HG02885 (cell line): ENCODE measurements at regions not wholly inside any gene's neighbourhood (a gene's known extent, or its start where the extent isn't known, plus 50 kb on each side); places are given as distances from the start of the nearest gene placed in this dataset.

Source experiments
- ATAC-seq: cut with Tn5 transposase; IDR thresholded peaks from one replicate; pipeline ENCODE4 v1.9.1; 2021; ENCODE audit warnings: mild to moderate bottlenecking; ENCODE audit not compliant: unreplicated experiment, poor library complexity

DNA sequence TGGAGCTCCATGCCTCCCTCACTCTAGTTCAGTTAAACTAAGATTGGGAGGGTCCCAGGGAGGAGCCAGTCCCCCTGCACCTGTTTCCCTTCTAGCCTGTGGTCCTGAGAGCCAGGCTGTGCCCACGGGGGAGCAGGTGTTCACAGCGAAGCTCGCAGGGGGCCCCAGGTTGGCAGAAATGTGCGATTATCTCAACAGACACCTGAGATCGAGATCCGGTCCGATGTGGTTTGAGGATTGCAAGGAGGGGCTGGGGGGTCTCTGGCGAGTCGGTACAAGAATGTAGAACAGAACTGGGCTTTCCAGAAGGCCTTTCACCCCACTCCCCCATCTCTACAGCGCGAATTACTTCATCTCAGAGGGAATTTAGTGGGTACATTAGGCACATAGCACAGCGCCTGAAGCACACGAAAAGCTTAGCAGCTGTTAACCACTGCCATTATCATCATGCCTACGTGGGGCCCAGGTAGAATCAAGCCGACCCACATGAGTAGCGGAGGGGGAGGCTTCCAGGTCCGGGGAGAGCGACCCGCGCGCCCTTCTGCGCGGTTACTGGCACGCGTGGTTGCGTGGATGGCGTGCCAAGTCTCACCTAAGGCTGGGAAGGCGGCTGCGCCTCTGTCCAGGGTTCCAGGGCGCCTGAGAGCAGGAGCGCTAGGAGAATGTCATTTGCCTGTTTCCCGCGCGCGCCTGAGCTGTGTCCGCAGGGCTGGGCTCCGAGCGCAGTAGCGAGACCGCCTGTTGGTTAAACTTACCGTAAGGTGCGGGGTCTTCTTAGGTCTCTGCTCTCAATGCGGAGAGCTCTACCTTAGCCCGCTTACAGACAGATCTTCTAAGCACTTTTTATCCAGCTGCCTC, 1539.5 kb upstream of the TMEM132C start:
- ATAC-seq: no peak

- no peak for ATAC-seq
Observed at GRCh38 chr12:126734296-126734695, 1532.7 kb upstream of the TMEM132C start.

DNA sequence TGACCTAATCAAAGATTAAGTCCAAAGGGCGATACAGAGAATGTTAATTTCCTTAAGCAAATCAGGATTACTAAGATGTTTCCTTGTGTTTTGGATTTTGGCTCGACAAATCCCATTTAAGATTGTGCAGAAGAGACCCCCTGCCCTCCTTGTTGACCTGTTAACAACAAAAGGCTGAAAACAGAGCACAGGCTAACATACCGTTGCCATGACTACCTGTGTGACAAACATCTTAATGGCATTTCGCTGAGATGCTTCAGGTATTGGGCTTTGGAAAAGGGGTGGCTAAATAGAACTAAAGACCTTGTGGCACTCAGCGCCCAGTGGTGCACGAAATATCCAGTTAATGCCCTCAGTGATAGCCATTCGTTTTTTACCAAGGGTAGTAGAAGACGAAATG, 1532.3 kb upstream of the TMEM132C start:
- ATAC-seq: no peak

DNA sequence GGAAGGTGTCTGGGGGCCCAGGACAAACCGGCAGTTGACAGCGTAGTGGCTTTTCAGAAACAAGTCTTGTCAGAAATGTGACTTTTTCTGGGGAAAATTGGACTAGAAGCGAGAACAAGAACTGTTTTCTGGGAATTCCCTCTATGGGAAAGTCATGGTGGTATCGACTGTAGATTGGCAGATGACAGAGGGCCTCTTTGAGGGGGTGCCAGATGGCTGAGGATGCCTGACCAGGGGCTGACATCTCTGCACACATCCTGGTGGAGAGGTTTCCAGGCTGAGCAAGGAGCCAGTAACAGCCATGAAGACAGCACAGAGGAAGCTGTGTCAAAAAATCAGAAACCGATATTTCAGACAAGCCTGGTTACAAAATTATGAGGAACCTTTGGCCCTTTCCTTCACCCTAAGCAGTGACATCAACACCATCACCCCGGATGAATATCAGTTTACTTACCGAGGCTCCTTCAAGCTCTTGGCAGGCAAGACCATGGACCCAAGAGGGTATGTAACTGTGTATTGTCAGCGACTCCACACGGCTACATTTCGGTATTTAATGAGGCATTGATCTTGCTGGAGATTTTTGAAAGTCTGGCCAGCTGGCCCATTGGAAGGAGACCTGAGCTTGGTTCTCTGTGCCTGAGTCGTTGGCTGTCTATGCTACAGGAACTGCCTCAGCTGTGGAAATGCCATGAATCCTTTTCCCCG, 1525.3 kb upstream of the TMEM132C start:
- ATAC-seq: no peak

DNA sequence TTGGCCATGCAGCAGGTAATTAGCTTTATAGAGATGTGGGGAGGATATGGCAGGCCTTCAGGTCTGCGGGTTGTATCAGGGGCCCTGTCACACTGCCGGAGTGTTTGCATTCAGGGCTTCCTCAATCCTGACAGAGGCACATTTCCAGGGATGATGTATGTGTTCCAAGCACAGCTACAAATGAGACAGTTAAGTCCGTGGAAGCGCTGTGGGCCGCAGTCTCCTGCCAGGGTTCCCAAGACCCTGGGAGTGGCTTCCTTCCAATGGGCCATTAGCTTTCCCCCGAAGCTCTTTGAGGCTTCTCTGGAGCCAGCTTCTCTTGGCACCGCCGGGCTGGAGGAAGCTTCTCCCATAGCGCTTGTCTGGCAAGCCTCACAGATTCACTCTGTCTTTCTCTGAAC, 1524.7 kb upstream of the TMEM132C start:
- no peak for ATAC-seq

DNA sequence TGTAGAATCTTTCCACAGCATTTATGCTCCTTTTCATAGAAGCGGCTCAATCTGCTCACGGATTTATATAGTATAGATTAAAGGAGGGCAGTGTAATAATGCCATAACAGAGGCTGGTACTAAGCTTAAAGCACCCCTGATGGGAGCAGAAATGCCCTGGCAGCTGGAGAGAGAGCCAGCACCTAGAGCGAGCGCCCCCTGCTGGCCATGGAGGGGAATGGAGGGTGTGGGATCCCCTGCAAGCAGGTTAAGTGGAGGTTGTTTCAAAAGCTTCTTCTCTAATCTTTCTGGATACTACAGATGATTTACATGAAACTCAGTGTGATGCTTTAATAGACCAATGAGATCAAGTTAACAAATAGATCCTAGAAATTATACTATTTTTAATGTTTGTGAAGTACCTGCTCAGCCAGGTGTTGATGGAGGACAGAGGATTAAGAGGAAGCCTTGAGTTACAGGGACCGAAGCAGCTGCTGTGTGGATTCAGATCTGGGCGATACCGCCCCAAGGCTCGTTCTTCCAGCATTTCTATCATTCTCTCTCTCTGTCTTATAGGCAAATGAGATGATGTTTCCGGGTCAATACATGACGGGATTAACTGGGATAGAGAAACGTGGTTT, 1519.3 kb upstream of the TMEM132C start:
- peak; percentile 81 for ATAC-seq

DNA sequence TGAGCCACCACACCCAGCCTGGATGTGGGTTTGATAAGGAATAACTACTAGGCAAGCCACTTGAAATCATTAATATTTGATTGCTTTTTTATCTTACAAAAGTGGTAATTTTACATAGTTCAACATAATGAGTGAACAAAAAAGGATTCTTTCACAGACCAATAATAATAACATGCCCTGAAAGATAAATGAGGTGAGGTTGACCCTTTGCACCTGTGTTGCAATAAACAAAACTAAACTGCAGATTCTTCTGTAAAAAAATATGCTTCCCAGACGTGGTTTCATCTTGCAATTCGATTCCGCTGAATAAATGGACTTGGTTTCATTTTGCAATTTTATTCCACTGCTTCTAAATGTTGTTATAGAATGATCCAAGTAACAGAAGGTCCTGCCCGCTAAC, 1514.9 kb upstream of the TMEM132C start:
- no peak for ATAC-seq

DNA sequence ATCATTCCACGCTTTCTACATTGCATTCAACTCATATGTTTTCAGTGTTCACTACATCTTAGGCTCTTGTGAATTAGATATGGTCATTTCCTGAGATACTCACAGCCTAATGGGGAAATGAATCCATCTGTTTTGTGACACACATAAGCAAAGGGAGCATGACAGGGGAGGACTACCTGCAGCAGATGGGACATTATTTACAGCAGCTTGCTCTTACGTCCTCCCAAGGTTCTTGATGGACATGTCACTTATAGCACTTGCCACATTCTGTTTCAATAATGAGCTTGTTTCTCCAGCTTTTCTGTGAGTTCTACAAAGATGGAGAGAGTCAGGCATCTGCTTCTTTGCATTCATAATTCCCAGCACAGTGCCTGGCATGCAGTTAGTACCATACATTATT, 1509.6 kb upstream of the TMEM132C start:
- no peak for ATAC-seq

- ATAC-seq: no peak
Observed at GRCh38 chr12:126760092-126760491, 1506.9 kb upstream of the TMEM132C start.

DNA sequence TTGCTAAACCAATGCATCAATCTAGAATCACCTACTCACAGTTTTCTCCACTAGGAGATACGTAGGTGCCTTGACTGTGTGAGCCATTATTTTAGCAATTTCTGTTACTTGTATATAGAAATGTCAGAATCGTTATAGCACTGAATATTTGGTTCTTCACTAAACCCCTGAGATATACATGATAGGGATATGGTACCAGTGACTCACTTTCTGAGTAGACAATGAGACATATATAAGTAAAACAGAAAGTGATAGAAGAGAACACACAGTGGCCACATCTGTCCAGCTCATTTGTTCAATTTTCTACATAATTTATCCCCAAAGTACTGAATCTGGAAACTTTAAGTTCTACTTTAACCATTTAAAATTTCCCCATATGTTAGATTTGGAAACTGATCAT, 1505.5 kb upstream of the TMEM132C start:
- no peak for ATAC-seq

- no peak for ATAC-seq
Observed at GRCh38 chr12:126762150-126762549, 1504.8 kb upstream of the TMEM132C start.

DNA sequence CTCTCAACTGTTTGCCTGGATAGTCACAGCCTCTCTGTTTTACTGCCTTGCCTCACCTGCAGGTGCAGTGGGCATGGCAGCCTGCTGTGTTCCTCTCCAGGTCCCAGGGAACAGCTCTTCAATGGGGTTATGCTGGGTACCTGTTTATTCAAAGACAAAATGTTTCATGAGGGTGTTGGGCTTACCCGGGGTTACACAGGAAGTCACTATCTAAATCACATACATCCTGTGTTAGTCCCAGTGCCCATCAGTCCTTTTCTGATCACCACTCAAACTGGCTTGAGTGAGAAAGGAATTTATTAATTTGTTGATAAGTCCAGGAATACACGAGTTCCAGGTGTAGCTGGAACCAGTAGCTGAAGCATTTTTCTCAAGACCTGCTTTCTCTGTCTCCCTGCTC, 1503.6 kb upstream of the TMEM132C start:
- no peak for ATAC-seq

GRCh38 chr12:126767334-126767733, 1499.6 kb upstream of the TMEM132C start:
- no peak for ATAC-seq

GRCh38 chr12:126768517-126768916, 1498.5 kb upstream of the TMEM132C start:
- ATAC-seq: peak; percentile 34

DNA sequence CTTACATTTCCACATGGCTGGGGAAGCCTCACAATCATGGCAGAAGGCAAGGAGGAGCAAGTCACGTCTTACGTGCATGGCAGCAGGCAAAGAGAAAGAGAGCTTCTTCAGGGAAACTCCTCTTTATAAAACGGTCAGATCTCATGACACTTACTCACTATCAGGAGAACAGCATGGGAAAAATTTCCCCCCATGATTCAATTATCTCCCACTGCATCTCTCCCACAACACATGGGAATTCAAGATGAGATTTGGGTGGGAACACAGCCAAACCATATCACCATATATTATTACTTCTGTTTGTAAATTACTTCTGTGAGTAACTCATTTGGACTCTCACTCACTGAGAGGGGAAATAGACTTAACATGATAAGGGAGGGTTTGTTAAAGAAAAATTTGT, 1496.8 kb upstream of the TMEM132C start:
- ATAC-seq: no peak

DNA sequence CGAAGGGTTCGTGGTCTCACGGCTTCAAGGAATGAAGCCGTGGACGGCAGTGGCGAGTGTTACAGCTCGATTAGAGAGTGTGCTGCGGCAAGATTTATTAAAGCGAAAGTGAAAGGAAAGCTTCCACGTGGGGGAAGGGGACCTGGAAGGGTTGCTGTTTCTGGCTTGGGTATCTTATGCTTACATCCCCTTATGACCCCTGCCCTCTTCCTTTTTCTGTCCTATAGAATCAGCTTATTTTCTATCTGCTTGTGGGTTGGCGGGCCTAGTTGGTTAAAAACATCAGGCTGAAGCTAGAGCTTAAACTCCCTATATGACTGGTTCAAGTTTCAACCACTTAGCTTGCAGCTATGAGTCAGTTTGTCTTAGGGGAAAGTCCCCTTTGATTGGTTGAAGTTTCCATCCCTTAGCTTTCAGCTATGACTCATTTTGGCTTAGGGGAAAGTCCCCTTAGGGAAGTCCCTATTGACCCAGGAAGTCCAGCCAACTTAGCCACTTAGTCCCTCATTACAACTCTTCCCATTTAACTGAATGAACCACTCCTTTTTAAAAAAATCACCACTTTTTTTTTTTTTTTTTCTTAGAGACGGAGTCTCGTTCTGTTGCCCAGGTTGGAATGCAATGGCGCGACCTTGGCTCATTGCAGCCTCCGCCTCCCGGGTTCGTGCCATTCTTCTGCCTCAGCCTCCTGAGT, 1494.7 kb upstream of the TMEM132C start:
- ATAC-seq: peak; percentile 77

DNA sequence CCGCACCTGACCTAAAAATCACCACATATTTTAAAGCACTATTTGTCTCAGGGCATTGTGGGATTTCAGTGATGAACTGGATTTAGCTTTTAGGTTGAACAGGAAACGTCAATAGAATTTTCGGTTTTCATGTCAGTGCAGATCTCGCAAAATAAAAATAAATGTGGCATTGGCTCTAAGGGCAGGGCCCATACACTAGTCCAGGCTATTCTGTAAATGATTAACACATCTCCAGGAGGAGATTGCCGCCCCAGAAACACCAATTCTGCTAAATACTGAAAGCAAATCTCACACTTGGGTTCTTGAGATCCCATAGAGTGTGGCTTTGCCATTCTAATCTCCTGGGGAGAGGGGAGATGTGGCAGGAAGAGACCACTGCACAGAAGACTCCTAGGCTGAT, 1494.0 kb upstream of the TMEM132C start:
- peak; percentile 21 for ATAC-seq

GRCh38 chr12:126773491-126773890, 1493.5 kb upstream of the TMEM132C start:
- ATAC-seq: no peak

DNA sequence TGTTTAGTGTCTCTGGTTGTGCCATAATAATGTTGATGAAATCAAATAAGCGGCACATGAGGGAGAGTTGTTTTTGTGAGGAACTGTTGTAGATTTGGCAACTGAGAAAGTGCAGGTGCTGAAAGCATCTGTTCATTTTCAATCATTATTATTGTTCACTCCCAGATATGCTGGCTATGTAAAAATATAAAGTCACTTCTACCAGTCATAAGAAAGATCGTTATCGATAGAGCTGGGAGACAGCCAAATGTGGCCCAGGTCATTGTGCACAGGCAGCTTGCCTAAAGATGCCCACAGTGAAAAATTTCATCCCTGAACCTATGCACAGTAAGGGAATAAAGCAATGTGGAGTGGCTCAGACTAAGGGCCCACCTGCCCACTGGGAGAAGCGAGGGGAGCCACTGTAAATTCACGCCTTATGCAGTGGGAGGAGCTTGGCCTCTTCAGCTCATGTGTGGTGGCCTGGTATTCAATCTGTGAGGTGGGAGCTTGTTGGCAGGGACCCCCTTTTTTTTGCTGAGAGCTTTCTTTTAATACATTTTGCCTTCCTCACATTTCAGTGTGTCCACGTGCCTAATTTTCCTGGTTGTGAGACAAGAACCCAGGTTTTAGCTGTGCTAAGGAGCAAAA, 1490.8 kb upstream of the TMEM132C start:
- ATAC-seq: no peak

GRCh38 chr12:126780343-126780742, 1486.6 kb upstream of the TMEM132C start:
- ATAC-seq: no peak
